Suppressor macrophage (primary cell): ENCODE measurements at regions not wholly inside any gene's neighbourhood (a gene's known extent, or its start where the extent isn't known, plus 50 kb on each side); places are given as distances from the start of the nearest gene placed in this dataset.
"Not testable (repeated sequence)": the region's sequence is repeated elsewhere in the genome, so short reads cannot be mapped to it uniquely, and the experiment has no call there.

ENCODE experiments used
- DNase-seq, 4 experiments: peaks; one replicate each; pipeline ENCODE4 v3.0.0-alpha.2; 2020 to 2022

DNA sequence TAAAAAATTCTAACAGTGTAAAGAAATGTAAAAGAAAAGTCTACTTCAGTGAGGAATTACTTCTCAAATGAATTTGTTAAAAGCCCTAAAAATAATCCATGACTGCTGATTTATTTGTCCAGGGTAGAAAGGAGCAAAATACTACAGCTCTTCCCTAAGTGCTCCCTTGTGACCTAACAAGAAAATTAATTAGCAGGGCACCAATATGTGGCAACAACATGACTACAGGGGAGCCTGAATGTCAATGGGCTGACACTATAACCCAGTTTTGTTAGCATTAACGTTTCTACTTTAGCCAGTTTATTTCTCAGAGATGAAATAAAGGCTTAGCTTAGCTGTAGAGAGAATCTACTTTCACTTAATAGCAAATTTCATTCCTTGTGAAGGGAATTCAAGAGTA is 918.9 kb upstream of the EPHA5 start:
- DNase-seq: no peak

DNA sequence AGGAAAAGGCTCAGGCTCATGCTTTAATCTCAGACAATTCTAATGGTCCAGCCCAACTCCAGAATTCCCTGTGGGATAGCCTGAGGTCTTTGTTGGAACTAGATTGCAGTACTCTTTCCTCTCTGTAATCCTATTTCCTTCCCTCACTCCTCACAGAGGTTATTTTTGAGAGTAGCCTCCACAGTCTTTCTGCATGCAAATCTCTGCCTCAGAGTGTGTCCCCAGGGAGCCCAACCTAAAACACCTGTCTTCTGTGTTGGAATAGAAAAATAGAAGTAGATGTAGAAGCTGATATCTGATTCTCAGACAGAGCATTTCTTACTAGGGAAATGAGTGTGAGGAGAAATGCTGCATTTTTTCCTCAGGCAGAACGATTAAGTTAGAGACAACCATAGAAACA is 915.5 kb upstream of the EPHA5 start:
- DNase-seq: no peak

DNA sequence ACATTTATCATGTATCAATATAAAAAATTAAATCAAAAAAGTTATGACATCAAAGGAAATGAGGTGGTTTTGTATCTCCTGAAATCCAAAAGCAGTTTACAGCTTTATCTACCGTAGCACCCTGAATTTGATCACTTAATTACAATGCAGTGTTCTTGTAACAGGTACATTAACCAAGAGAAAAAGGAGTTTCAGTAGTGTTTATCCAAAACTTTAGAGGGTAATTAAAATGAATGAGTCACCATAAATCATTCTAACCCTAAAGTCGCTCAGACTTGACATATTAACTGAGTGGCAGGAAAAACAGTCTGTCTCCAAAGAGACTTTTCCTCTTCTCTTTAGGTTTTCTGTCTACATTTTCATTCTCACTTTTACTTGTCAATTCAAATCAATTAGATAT is 907.6 kb upstream of the EPHA5 start:
- DNase-seq: no peak

DNA sequence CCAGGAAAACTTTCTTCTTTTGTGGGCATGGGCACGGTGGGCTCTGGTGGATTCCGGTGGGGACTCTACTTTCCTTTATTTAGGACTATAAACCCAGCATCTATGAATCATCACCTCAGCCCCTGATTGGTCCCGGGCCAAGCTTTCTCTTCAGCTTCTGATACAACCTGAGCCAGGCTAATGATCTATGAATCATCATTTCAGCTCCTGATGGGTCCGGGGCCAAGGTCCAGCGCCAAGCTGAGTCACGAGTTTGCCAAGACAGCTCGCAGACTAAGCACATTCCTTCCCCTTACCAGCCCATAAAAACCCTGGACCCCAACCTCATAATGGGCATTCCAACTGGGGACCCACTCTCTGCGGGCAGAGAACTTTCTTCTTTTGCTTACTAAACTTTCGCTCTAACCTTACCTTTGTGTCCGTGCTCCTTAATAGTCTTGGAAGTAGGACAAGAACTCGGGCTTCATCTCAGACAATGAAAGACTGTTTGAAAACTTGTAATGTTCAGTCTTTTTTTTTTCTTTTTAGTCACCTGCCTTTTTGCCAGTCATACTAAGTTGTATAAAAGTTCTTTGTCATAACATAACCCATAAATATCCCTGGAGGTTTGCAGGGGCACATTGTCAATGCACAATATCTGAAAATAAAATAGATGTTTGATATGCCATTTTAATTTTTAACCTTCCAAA is 904.9 kb upstream of the EPHA5 start:
- no peak for DNase-seq

DNA sequence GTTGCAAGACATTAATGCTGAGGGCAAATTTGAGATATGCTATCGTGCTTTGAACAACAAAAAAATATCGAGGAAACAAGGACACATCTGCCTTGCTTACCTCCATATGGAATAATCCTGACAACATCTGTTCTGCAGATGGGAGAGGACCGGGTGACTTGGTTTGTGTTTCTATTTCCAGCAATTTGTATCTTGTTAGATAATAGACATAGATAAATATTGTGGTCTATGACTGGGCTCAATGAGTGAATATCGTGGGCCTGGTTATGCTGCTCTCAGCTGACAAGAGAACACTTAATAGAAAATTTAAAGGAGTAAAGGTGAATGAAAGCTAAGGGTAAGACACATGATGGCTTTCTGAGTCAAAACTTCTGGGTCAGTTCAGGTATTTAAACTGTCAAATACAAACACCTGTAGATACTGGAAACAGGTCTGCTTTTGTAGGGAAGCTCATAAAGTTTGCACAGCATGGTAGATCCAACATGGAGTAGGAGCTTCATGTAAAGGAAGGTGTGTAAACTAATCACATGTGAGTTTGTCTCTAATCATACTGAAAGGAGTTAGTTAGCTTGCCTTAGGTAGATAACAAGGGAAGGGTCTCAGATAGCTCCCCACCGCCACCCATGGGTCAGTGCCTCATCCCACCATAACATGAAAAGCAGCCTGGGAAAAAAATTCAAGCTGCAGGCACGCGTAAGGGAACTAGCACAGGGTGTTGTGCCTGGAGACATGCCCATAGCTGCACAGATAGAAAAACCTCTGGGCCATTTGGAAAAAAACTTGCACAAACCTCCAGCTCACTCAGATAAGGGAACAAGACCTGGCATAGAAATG is 904.1 kb upstream of the EPHA5 start:
- DNase-seq: no peak

DNA sequence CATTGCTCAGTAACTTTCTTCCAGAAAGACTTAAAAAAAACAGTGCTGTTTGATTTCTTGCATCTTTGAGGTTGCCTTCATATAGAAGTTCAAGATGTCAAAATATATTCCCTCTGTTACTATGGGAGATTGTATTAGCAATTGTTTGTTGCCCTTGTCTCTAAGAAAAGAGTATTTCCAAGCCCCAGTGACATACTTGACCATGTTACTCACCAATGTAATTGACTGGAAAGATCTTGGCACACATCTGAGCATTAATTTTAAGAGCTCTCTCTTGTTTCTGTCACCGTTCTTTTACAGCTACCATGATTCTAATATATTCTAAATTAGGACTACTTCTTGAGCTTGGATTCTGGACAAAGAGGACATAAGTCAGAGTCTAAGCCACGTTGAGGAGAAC is 902.7 kb upstream of the EPHA5 start:
- no peak for DNase-seq

DNA sequence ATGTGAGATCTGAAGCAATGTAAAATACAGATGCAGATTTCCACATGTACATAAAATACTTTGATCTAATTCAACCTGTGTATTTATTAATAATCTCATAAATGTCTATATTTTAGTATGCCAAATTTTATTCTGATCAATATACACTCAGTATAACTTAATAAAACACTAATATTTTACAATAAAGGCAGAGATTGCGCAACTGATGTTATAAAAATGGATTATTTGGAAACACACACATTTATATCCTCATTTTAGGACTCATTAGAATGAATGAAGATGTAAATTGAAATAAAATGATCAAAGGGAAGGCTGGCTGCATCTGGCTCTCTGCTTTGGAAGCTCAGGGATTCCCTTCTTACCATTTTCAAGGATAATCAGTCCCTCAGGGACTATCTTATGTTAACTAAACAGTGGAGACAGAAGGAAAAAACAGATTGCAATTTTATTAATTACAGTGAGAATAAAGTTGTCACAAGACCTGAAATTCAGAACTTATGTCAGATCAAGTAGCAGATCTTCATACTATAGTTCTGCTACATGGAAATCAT is 900.9 kb upstream of the EPHA5 start:
- DNase-seq: no peak

DNA sequence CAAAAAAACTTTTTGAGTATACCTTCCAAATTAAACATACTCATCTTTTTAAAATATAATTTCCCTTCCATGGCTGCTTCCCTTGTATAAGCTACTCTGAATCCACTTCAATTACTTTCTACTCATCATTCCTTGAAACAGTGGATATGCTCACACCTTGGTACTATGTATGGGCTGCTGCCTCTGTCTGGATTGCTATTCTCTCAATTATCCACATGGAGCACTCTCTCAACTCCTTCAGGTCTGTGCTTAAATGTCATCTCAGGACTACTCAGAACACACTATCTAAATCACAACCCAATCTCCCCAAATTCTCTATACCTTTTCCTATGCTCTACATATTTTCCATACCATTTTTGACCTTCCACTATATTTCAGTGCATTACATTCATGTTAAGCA is 898.9 kb upstream of the EPHA5 start:
- DNase-seq: no peak

DNA sequence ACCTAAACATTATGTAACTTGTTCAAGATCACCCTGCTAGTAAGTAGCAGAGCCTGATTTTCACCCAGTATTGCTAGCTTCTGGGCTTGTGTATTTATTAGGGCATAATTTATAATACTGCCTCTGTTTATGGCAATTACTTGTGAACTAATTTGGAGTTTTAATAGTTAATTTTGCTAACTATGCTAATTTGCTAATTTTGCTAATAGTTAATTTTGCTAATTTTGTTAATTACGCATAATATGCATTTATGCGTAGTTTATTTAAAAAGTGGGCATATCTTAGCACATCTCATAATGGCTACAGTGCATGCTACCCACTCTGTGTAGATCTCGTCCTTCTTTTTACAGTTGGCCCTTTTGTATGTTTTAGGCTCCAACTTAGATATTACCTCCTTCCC is 898.1 kb upstream of the EPHA5 start:
- no peak for DNase-seq

DNA sequence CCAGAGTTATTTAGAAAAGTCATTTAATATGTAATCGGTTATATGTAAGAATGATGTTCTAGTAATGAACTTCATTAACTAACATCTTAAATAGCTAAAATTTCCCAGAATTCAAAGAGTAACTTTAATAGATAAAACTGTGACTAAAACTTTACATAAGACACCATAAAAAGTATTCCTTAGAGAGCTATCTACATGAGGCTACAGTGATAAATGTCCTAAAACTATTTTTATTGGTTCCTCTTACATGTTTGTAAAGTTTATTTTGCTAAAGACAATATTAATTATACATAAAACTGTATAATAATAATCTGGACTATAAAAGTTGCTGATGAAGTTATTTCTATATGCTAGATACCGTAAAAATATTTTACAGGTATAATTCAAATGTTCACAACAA is 897.7 kb upstream of the EPHA5 start:
- DNase-seq: no peak

DNA sequence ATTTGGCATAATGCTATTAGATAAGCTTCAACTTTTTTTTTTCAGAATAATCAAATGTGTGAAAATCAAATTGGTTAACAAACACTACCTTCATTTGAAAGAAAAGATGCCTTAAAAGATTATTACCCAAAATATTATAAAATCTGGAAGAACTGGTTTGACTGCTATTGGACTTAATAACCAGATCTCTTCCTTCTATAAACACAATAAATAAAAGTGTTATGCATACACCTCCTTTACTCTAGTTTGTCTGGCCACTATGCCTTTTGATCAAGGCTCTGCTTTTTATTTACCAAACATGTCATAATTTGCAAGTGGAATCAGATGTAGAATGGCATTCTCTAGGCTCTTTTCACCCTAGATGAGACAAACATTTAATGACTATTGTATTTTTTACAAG is 897.3 kb upstream of the EPHA5 start:
- DNase-seq: no peak

DNA sequence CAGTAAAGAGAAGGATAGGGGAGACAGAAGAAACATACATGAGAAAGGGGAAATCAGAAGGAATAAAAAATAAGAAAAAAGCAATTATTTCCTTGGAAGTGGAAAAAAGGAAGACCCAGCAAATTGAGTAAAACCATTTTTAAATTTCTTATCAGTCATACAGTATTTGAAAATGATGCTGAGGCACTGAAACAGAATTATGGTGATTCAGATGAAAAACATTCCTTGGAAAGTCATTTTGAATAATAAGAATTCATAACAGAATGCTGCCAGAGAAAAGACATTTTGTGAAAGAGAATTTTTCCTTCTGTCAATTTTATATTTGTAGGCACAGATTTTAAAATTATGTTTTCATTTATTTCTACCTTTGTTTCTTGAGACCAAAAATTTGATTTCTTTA is 895.5 kb upstream of the EPHA5 start:
- DNase-seq: no peak

DNA sequence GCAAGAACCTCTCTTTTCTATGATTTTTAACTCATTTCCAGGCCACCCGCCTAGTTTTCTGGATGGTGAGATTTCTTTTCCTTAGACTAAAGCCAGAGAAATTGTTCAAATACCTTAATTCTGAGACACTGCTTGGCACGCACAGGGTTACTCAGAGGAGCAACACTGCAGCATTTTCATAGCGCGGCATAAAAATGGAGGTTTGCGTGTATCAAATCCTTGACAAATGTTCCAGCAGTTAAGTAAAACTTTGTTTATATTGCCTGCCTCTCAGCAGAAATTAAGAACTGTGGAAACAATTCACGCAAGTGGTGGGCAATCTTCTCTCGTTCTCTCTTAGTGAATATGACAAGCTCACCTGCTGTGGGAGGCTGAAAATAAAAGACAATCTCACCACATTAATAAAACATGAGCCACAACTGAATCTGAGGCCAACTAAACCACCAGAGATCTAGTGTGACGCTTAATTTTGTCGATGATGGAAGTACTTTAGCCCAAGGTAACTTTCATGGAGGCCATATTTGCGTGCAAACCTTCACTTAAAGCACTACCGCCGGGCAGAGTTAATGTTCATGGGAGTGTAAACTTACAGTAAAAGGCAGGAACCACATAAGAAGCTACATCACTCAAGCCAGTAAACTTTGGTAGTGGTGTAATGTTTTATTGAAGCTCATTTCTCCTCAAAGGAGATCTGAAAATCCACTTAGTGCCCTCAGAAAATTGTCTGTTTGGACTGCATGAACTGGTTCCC is 894.8 kb upstream of the EPHA5 start:
- DNase-seq: no peak

DNA sequence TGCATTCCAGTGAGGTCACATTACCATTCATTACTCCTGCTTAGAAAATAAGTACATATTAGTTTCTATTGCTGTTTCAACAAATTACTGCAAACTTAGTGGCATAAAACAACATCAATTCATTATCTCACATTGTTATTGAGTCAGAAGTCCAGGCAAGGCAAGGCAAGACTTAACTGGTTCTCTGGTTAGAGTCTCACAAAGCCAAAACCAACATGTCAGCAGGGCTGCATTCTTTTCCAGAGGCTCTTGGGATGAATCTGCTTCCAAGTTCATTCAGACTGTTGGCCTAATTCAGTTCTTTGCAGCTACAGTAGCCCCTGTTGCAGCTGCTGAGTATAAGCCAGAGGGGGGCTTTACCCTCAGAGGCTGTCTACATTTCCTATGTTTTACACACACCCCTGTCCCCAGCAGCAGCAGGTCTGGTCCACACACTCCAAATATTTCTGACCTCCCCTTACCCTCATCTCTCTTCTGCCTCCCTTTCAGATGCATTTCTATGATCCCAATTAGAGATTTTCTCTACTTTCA is 892.1 kb upstream of the EPHA5 start:
- no peak for DNase-seq

DNA sequence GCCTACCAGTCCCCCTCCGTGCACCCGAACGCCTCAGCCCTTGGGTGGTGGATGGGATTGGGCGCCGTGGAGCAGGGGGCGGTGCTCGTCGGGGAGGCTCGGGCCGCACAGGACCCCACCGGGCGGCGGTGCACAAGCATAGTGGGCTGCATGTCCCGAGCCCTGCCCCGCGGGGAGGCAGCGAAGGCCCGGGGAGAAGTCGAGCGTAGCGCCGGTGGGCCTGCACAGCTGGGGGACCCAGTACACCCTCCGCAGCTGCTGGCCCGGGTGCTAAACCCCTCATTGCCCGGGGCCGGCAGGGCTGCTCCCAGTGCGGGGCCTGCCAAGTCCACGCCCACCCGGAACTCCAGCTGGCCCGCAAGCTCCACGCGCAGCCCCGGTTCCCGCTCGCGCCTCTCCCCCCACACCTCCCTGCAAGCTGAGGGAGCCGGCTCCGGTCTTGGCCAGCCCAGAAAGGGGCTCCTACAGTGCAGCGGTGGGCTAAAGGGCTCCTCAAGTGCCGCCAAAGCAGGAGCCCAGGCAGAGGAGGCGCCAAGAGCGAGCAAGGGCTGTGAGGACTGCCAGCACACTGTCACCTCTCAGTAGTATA is 891.3 kb upstream of the EPHA5 start:
- DNase-seq: not testable (repeated sequence)

DNA sequence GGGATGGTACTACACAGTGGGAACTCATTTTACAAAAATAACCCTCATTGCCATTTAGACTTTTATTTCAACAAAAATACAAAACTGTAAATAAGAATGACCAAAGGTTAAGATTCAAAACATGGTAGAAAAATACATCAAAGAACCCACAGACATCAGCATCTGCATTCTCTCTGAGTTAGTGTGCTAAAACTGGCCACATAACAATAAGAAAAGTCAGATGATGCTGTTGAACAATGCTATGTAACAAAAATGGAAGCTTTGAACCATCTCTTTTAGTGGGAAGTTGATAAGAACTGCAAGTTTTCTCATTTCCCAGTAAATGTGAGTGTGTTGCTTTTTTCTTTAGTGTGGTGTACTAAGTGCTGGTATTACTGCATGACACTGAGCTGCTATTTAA is 888.4 kb upstream of the EPHA5 start:
- no peak for DNase-seq

DNA sequence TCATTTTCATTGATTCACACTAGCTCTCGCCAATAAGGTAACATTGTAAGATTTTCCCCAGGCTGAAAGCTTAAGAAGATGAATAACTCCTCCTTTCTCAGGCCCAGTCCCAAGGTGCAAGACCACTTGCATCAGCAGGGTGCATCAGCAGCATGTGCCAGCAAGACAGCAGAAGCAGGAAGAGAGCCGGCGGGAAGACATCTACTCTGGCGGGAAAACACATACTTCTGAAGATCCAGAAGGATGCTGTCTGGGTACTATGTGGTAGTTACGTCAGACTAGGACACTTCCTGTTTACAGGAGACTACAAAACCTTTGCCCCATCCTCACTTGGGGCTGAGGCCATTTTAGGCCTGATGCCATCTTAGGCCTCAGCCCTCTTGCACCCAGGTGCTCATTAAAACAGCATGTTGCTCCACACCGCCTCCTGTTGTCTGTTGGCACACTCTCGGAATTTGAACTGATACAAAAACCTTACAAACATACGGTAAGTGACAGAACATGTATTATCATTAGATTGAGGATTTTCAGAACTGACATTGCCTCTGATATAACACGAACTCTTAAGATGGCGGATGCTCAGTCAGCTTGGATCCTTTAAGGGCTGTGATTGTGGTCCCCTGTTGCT is 886.5 kb upstream of the EPHA5 start:
- DNase-seq: no peak

DNA sequence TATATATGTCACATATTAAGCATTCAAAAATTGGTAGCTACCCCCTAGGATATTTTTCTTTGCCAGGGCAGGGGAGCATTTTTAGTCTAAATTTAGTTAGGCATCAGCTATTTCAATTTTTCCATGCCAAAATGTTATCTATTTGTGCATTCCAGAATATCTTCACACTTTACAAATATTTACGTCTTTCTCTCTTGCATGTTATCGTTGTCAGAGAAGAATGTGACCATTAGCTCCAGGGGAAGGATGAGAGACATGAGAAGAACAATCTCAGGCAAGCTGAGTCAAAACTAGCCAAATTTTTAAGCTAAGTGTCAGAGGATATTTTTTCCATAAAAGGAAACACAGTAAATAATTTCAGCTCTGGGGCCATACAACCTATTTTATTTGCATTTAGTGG is 885.0 kb upstream of the EPHA5 start:
- DNase-seq: no peak

DNA sequence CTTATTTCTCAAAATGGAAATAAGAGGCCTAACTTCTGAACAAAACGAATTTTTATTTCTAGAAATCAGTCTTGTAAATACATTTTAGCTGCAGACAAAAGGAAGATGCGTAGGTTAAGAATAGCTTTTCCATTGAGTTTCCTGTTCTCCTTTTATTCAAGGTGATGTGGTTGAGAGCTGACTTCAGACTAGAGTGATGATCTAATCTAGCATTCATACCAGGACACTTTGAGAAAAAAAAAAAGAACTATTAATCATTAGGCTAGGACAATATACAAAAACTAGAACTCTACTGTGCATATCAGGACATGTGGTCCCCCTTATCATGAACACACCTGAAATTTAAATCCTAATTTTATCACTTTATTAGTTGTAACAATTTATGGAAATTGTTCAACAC is 884.5 kb upstream of the EPHA5 start:
- DNase-seq: no peak

DNA sequence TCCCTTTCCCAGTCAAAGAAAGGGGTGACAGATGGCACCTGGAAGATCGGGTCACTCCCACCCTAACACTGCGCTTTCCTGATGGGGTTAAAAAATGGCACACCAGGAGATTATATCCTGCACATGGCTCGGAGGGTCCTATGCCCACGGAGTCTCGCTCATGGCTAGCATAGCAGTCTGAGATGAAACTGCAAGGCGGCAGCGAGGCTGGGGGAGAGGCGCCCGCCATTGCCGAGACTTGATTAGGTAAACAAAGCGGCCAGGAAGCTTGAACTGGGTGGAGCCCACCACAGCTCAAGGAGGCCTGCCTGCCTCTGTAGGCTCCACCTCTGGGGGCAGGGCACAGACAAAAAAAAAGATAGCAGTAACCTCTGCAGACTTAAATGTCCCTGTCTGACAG is 875.0 kb upstream of the EPHA5 start:
- not testable (repeated sequence) for DNase-seq

DNA sequence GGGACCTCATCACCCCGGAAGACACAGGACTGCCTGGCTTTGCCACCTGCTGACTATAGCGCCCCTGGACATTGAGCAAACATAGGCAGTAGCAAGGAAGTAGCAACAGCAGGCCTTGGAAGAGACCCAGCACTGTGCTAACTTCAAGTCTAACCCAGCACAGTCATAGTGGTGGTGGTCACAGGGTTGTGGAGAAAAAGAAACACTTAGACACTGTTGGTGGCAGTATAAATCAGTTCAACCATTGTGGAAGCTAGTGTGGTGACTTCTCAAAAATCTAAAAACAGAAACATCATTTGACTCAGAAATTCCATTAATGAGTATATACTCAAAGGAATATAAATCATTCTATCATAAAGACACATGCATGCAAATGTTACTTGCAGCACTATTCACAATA is 874.0 kb upstream of the EPHA5 start:
- no peak for DNase-seq

DNA sequence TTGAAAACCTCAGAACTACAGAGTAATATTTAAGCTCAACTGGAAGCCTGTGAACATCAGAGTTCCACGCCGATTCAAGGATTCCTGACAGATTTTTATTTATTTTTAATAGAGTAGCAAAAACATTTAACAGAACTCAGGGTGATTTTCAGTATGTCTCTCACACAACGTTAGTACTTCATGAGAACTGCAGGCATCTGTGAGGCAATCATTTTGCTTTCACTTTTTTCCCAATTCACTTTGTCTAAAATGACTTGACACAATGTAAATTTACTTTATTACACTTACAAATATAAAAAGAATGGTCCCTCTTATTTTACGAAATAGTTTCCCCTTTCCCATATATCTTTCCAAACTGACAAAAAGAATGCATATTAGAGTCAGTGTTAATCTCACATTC is 869.5 kb upstream of the EPHA5 start:
- DNase-seq: no peak
